ENCODE measurements at regions not wholly inside any gene's neighbourhood (a gene's known extent, or its start where the extent isn't known, plus 50 kb on each side); places are given as distances from the start of the nearest gene placed in this dataset.

DNA sequence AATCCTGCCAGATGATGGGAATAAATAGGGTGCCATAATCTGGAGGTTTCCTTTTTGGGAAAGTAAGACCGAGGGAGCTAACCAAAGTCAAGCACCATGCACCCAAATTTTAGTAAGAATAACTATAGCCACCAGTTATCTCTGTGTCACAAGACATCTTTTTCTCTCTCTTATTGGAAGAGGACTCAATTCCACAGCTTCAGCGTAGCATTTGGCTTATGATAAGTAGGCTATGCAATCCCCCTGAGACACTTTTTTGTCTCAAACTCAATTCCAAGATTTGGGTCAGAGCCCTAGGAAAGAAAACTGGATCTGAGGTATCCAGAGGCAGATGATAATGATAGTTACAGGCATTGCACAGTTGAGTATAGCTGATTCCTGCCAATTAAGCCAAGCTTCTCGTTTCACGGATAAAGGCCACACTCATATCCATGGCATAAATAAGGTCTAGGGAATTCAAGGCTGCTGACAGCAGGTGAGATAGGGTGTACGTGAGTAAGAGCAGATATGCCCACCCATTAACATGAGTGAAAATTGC lies 425.2 kb upstream of the CNTNAP2 start:
- Histone ChIP-seq H3K36me3 (no peaks in the 10 kb centered on the region), H3K9me3 (no peaks in the 10 kb centered on the region), H3K27me3 (no peaks in the 10 kb centered on the region), H3K4me1 (no peaks in the 10 kb centered on the region), H3K27ac (no peak overlapping the region), H3K4me3 (no peak overlapping the region)
- 86 to 90% methylated on average over 5 of the region's 5 CpGs for WGBS, 2 donors
- no peak for DNase-seq
- intact Hi-C loops (cut with DNase I): no loop called here
- TF ChIP-seq, protein P1, sequence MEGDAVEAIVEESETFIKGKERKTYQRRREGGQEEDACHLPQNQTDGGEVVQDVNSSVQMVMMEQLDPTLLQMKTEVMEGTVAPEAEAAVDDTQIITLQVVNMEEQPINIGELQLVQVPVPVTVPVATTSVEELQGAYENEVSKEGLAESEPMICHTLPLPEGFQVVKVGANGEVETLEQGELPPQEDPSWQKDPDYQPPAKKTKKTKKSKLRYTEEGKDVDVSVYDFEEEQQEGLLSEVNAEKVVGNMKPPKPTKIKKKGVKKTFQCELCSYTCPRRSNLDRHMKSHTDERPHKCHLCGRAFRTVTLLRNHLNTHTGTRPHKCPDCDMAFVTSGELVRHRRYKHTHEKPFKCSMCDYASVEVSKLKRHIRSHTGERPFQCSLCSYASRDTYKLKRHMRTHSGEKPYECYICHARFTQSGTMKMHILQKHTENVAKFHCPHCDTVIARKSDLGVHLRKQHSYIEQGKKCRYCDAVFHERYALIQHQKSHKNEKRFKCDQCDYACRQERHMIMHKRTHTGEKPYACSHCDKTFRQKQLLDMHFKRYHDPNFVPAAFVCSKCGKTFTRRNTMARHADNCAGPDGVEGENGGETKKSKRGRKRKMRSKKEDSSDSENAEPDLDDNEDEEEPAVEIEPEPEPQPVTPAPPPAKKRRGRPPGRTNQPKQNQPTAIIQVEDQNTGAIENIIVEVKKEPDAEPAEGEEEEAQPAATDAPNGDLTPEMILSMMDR (IDR thresholded peaks at IDR 0.05): no peak
- TF ChIP-seq POLR2AphosphoS5 (IDR thresholded peaks at IDR 0.05): no peak
- no peak for TF ChIP-seq EP300 (IDR thresholded peaks at IDR 0.05)
- no peak for TF ChIP-seq POLR2A (IDR thresholded peaks at IDR 0.05)

- H3K4me3 ChIP-seq: no peak overlapping the region
- intact Hi-C loops (cut with DNase I): no loop called here
- TF ChIP-seq, protein P1 (IDR thresholded peaks at IDR 0.05): no peak
- no peak for TF ChIP-seq POLR2A (IDR thresholded peaks at IDR 0.05)
- no peak for TF ChIP-seq EP300 (IDR thresholded peaks at IDR 0.05)
- no peak for TF ChIP-seq POLR2AphosphoS5 (IDR thresholded peaks at IDR 0.05)
- H3K4me1 ChIP-seq: no peaks in the 10 kb centered on the region
- H3K36me3 ChIP-seq: no peaks in the 10 kb centered on the region
- WGBS, 2 donors: 90 to 94% methylated on average over 3 of the region's 3 CpGs
- no peak overlapping the region for H3K27ac ChIP-seq
- no peak for DNase-seq
- H3K27me3 ChIP-seq: no peaks in the 10 kb centered on the region
- no peaks in the 10 kb centered on the region for H3K9me3 ChIP-seq
Observed at GRCh38 chr7:145681646-145682045, 435.0 kb upstream of the CNTNAP2 start.

DNA sequence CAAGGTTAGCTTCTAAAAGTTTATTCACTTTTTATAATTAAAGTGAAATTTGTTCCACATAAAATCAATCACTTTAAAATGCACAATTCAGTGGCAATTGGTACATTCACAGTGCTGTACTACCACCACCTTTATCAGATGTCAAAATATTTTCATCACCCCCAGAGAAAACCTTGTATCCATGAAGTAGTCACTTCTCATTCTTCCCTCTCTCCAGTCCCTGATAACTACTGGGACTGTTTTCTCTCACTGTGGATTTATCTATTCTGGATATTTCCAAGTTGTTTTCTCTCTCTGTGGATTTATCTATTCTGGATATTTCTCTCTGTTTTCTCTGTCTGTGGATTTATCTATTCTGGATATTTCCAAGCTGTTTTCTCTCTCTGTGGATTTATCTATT lies 435.4 kb upstream of the CNTNAP2 start:
- Histone ChIP-seq H3K27ac (no peak overlapping the region), H3K4me1 (no peaks in the 10 kb centered on the region), H3K4me3 (no peak overlapping the region), H3K36me3 (no peaks in the 10 kb centered on the region), H3K9me3 (no peaks in the 10 kb centered on the region), H3K27me3 (no peaks in the 10 kb centered on the region)
- intact Hi-C loops (cut with DNase I): no loop called here
- TF ChIP-seq, protein P1 (IDR thresholded peaks at IDR 0.05): no peak
- TF ChIP-seq POLR2AphosphoS5 (IDR thresholded peaks at IDR 0.05) (no peak), POLR2A (IDR thresholded peaks at IDR 0.05) (no peak), EP300 (IDR thresholded peaks at IDR 0.05) (no peak)
- DNase-seq: no peak

- no peak for DNase-seq
- 70 to 84% methylated on average over 3 of the region's 3 CpGs for WGBS, 2 donors
- H3K27ac ChIP-seq: no peak overlapping the region
- peak in 3 of 4 donors; percentile 9 to 25 (median 11) for TF ChIP-seq POLR2AphosphoS5 (IDR thresholded peaks at IDR 0.05)
- TF ChIP-seq, protein P1 (IDR thresholded peaks at IDR 0.05): no peak
- H3K9me3 ChIP-seq: no peaks in the 10 kb centered on the region
- no peaks in the 10 kb centered on the region for H3K27me3 ChIP-seq
- H3K4me1 ChIP-seq: no peaks in the 10 kb centered on the region
- no peaks in the 10 kb centered on the region for H3K36me3 ChIP-seq
- H3K4me3 ChIP-seq: no peak overlapping the region
- intact Hi-C loops (cut with DNase I): no loop called here
Observed at GRCh38 chr7:145665499-145666258, 450.9 kb upstream of the CNTNAP2 start.

DNA sequence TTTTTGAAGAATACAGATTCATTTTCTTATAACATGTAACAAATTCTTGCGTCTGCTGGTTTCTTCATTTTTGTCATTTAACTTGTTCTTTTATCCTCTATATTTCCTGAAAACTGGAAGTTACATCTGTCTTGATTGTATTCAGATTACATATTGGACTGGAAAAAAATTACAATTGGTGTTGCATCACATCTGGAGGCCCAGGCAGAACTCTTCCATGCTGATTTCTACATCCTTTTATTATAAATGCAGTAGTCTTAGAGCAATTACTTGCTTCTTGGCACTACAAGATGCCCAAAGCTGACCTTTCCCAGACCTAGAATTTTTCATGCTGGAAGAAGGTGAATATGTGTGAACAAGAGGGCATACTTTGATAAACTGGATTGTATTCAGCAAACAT lies 460.9 kb upstream of the CNTNAP2 start:
- H3K27me3 ChIP-seq: no peaks in the 10 kb centered on the region

More for the DNA sequence above, 460.9 kb upstream of the CNTNAP2 start:
- H3K36me3 ChIP-seq: no peaks in the 10 kb centered on the region
- TF ChIP-seq POLR2A (IDR thresholded peaks at IDR 0.05) (no peak), POLR2AphosphoS5 (IDR thresholded peaks at IDR 0.05) (no peak), EP300 (IDR thresholded peaks at IDR 0.05) (no peak)
- TF ChIP-seq, protein P1 (IDR thresholded peaks at IDR 0.05): no peak
- no peak for DNase-seq
- H3K9me3 ChIP-seq: no peaks in the 10 kb centered on the region
- no peak overlapping the region for H3K27ac ChIP-seq
- intact Hi-C loops (cut with DNase I): no loop called here
- 95 to 96% methylated on average over 1 of the region's 1 CpG for WGBS, 2 donors
- no peak overlapping the region for H3K4me3 ChIP-seq
- H3K4me1 ChIP-seq: no peaks in the 10 kb centered on the region

Measured in sigmoid colon (tissue), 6 donors.